A673 (cell line): ENCODE measurements at regions not wholly inside any gene's neighbourhood (a gene's known extent, or its start where the extent isn't known, plus 50 kb on each side); places are given as distances from the start of the nearest gene placed in this dataset.

Experiments used
- CTCF ChIP-seq: fragments of 300-800, 200-600 bp; sonication (generic); conservative IDR thresholded peaks from 2 replicates; pipeline ENCODE4 v1.5.1; 2017; ENCODE audit warnings: low read depth, mild to moderate bottlenecking, antibody characterized with exemption, low read length, moderate library complexity, mixed read lengths
- EZH2 ChIP-seq: fragments of 200-600 bp; sonication (generic); IDR thresholded peaks from 2 replicates; pipeline ENCODE4 v1.6.1; 2017; ENCODE audit warnings: borderline replicate concordance, low read depth, mild to moderate bottlenecking, mixed read lengths, antibody characterized with exemption, low read length; ENCODE audit not compliant: poor library complexity, severe bottlenecking

DNA sequence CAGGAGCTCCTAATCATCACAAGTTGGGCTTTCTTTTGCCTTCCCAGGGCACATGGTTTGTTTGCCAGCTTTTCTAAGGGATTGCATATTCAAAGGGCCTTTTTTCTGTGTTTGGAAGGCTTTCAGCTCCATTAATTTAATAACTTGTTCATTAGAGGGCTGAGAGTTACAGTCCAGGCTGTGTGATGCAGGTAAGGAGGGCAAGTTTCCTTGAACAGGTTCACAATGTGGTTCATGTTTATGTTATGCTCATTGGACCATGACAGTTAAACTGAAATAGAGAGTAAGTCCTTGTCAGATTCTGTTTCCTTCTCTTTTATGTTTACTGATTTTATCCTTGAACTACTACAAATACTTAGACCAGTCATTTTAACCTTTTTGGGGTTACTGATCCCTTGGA, 174.4 kb downstream of the MARCHF11 start:
- TF ChIP-seq CTCF (no peak), EZH2 (no peak)
